ENCODE measurements at regions not wholly inside any gene's neighbourhood (a gene's known extent, or its start where the extent isn't known, plus 50 kb on each side); places are given as distances from the start of the nearest gene placed in this dataset.
A peak's percentile ranks its signal among the peaks of the same experiment; 100 is the strongest.
"Not testable (repeated sequence)": the region's sequence is repeated elsewhere in the genome, so short reads cannot be mapped to it uniquely, and the experiment has no call there.

DNA sequence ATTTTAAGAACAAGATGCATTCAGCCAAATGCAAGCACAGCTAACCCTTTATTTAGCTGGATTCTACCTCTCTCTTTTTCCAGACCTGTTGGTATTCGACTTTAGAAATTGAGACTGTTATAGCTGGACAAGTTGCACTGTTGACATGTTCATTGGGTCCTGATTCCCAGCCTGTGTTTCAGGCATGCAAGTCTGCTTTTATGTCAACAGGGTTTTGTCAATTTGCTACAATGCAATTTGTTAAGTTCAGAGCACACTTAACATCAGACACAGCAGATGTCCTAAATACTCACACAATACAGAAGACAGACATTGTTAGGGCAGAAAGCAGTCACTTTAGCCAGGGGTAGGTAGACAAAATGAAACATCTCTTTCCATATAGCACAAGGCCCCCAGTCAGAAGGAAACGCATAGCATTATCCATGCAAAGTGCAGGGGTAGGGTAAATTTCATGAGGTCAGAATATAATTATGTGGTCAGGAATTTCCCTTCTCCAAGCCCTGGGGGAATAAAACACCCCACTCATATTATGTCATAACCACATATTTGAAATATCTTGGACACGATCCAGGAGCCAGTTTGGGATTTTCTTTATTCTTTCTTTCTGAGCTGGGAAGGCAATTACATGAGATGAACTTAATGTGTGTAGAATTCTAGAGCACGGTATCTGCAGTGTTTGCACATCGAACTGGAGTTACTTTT, 504.1 kb downstream of the NTRK3 start:
- DNase-seq = peak; percentile 76

DNA sequence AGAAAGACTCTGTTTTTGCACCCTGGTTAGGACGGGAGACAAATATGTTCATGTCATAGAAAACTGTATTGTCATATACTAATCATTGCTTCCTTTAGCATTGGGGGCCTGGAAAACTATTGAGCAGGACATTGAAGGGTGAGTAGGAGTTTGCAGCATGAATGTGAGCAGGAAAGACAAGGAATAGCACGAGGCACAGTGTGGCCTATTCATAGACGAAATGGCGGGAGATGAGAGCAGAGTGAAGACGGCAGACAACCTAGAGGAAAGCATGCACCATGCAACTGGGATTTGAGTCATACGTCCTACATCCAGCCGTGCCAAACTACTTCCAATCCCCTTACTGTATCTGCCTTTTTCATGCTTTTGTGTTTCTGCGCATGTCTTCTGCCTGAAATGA, 508.1 kb downstream of the NTRK3 start:
- no peak for DNase-seq

DNA sequence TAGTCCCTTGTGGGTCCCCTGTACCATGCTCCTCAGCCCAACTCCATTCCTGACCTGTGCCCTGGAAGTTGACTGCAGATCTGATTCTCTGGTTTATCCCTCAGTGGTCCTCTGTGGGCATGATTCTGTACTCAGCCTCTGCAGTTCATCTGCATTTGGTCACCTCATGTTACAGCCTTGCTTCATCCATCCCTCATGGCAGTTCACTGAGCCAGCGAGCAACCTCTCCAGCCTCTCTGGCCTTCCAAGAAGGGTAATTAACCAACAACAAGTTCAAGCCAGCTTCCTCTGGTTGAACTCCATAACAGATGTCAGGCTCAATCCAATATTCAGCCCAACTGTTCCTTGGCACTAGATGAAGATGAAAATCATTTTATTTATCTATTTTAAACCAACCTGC, 509.5 kb downstream of the NTRK3 start:
- DNase-seq = no peak

DNA sequence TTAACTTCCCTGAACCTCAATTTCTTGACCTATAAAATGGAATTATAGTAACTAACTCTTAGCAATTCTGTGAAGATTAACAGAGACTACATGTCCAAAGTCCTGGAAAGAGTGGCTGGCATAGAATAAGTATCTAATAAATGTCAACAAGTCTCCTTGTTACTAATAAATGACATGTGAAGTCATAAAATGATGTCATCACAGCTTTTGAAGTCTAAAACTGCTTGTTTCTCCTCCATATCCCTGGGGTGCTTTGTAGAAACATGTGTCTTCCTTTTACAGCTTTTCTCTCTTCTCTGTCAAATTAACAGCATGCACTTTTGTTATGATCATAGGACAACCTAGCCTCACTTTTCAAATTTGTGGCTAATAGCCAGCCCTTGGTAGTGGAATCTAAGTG, 510.2 kb downstream of the NTRK3 start:
- no peak for DNase-seq

DNA sequence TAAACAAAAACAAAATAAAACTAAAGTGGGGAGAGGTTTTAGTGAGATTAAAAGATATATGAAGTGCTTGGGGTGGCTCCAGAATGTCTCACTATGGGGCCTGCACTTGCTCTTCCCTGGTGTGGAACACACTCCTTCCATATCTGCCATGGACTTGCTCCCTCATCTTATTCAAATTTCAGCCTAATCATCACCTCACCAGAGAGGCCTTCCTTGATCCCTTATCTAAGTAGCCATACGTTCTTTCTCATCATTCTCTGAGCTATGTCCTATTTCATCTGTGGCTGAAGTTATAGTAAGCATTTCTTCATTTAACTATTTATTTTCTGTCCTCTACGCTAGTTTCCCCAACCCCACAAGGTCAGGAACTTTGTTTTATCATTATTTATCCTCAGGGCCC, 511.7 kb downstream of the NTRK3 start:
- DNase-seq = no peak

DNA sequence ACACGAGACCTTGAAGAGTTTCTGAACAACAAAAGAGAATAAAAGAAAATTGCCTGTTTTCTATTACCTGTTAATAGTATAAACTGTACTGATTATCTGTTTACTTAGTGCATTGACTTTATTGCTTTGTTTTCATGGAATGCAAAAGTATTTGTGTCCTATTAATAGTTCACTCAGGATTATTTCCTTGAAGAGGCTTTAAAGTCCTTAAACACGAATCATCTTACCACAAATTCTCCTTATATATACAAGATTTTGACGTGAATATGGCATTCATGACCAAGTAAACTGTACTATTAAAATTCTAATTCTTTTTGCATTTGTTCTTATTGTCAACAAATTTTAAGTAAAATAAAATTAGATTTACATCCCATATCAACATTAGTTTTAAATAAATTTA, 513.0 kb downstream of the NTRK3 start:
- no peak for DNase-seq

DNA sequence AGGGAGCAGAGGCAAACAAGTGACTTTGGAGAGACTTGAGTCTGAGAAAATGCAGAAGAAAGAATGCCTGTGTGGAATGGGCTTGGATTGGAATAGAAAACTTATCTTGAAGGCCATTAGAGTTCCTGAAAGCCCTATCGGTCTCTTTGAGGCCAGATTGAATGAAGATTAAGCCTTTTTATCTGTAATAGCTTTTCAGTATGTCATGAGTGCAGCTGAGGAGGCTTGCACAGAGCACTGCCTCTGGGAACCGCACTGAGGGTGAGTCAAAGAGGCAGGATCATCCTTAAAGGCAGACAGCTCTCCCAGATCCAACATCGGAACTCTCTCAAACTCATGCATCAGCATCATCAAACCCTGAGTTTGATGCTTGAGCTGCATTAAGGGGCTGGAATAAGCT, 515.2 kb downstream of the NTRK3 start:
- no peak for DNase-seq

DNA sequence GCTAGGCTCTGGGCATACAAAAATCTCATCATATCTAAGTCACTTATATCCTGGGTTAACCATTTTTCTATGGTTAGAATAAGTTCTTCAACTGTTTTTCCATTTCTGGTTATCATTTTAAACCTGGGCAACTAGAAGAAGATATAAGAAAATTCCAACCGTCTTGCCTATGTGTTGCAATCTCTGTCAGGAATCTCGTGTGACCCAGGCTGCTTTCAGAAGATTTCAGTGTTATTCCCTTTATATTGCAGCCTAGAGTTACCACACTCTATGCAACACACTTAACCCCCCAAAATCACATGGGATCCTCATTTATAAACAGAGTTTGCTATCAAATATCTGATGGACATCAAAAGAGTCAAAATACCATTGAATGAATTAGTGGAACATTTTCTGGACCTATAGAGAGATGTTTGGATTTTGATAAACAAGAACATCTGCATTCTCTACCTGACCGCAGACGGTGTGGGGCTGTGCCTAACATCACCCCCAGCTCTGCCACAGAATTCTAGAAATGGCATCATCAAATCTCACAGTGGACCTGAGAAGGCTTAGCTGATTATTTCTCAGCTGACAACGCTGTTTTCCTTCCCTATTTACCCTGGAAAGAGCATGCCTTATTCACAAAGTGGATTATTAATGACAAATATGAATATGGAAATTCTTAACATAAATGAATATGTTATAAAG, 515.7 kb downstream of the NTRK3 start:
- no peak for DNase-seq

DNA sequence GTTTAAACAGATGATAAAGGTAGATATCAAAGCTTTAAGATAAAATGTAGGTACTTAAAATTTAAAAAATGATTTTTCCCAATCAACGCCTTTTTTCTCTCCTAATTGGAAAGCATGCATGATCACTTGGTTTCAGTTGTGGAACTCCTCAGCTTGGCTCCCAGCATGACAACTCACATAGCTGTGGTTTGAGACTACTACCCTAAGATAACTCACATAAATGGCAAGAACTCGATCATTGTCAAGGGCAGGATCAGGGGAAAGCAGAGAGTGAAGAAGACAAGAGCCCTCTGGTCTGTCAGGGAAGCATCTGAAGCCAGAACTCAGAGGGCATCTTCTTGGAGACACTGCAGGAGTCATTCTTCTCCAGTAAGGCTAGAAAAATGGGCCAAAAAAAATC, 516.7 kb downstream of the NTRK3 start:
- DNase-seq = no peak

DNA sequence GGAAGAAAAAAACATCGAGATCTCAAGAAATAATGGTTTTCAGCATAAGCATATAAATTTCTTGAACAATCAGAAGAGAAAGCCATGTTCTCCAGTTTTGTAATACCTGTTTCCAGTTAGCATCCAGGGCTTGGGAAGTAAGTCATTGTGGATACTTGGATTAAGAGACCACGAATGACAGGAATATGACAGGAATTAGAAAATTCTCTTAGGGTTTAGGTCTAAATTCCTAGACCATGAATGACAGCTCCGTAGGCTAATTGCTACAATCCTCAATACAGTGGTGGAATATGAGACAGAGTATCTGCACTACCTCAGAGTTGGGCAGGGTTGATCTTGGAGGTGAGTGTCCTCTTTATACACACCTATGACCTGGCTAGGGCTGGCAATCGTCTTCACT, 517.5 kb downstream of the NTRK3 start:
- DNase-seq = no peak

DNA sequence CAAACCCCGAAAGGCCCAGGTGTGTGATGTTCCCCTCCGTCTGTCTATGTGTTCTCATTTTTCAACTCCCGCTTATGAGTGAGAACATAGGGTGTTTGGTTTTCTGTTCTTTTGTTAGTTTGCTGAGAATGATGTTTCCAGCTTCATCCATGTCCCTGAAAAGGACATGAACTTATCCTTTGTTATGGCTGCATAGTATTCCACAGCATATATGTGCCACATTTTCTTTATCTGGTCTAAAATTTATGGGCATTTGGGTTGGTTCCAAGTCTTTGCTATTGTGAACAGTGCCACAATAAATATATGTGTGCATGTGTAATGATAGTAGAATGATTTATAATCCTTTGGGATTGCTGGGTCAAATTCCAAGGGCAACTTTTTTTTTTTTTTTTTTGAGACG, 519.1 kb downstream of the NTRK3 start:
- DNase-seq = not testable (repeated sequence)

DNA sequence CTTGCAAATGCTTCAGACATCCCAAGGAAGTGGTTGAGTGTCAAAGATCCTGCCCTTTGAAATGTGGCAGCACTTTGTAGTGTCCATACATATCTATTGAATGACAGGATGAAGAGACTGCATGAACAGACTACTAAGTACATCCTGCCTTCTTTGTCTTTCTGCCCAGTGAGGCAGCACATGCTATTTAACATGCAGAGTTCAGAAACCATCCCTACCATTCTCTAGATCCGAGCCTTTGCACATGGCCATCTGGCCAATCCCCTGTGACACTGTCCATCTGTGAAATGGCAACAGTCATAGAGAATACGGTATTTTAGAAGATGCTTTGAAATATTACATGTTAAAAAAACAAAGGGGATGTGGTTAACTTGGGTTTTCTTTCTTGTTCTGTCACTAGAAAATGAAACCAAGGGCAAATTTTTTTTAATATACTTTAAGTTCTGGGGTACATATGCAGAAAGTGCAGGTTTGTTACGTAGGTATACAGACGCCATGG, 519.6 kb downstream of the NTRK3 start:
- no peak for DNase-seq

DNA sequence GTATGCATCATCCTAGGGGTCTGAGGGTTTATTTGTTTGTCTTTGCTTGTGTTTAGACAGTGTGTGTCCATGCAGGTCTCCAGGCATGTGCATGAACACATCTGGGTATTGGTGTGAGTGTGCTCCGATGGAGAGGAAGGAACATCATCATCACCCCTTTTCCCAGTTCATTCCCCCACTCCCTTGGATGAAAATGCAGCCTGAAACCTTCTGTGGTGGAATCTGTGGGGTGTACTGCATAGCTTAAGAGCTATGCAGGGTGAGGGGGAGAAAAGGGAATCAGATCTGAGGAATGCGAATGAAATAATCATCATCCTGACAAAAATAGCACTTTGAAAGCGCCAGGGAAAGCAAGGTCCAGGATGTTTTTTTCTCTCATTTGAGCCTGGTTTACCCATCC, 520.1 kb downstream of the NTRK3 start:
- DNase-seq = no peak

DNA sequence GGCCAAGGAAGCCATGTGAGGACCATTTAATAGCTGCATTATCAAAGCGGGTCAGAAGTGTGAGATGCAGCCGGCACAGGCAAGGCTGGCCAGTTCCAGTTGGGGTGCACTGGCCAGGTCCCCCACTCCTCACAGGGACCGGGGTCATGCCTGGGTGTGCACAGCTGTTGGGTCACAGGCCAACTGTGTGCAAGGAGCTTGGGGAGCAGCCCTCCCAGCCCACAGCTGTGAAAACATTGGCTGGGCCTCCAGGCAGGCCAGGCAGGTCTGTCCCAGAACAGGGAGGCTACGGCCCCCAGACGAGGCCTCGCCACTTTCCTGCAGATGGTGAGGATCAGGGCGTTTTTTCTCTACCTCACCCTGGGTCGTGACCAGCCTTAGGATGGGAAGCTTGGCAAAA, 521.0 kb downstream of the NTRK3 start:
- DNase-seq = no peak

DNA sequence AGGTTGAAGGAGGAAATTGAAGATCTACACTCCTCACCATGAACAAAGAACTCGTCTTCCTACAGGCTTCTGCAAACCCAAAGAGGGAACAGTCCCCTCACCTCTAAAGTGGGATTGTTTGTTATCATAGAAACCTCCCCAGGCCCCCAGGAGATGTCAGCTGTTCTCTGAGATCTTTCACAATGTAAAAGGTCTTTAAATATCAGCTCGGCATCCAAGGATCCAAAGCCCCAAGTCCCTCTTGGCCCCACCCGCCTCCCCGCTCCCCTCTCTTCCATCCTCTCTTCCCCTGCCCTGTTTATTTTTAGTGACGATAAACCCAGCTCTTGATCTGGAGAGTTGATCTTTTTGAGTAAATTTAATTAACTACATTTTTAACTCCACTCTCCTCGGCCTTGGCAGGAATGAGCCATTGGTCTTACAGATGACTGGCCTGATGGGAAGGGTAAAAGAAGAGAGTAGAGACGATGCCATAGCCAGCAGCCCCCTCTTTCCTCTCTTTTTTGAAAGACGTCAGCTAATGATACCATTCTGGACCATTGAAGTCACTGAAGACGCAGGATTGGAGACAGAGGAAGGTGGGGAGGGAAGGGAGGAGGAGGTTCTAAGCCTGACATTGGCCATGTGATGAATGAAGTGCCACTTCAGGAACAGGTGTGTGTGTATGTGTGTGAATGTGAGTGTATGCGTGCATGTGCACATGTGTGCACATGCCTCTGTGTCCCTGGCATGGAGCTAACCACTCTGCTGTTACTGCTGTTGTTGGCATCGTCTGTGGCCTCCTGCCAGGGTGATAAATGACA, 521.8 kb downstream of the NTRK3 start:
- DNase-seq = no peak

DNA sequence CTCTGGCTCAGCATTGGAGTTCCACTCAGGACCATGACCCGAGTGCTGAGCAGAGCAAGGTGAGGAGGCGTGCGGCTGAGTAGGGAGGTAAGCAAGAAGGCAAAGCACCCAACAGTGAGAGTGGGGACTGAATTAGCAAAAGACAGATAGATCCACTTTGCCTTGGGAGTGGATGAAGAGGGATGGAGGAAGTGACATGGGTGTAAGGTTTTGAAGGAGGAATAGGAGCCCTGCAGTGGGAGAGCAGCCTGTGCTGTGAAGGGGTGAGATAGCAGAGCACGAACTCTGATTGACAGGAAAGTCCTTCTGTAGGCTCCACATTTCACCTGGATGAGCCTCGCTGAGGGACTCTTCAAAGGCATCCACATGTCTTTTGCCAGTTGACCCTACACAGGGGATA, 522.6 kb downstream of the NTRK3 start:
- DNase-seq = no peak

DNA sequence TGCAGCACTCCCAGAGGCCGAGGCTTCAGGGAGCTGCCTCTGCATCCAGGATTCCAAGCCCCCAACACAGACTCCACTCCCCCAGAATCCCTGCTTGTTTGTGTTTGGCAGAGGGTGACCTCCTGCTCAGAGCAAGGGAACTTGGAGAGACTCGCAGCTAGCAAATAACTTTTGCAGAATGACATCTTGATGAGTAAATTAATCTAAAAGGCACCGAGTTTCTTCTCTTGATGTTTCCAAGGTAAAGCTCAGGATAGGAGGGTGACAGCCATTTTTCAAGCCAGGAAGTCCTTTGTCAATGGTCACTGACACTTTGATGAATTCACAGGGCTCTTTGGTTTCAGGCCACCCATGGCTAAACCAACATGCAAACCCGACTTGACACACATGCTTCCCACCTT, 523.0 kb downstream of the NTRK3 start:
- no peak for DNase-seq

DNA sequence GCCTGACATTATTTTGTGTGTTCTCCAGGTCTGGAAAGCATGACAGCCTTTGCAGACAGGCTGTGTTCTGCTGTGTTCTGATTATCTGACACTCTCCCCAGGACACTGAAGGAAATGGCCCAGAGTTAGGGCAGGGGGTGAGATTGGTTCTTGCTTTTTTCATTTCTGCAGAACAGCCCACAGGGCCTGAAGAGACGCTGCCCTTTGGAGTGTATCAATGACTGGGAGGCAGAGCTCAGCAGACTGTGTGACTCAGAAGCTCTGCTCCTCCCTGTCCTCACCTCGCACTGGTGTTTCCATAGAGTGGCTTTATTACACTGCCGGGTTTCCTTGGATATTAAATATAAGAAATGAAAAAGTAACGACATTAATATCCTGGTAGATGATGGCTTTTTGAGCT, 523.6 kb downstream of the NTRK3 start:
- no peak for DNase-seq

DNA sequence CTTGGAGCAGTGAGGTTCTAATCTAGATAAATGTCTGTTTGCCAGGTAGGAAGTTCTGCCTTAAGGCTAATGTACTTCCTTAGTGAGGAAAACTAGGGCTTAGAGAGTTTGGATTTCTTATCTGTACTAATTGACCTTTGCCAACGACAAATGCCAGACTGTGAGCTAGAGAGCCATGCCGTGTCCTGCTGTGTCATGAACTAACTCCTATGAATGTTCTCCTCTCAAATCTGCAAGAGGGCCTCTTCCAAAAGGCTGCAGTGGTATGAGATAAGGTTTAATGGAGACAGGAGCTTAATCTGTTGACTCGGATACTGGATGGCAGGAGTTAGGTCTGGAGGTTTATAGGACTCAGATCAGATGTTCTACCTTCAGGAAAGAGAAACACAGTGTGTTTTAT, 524.9 kb downstream of the NTRK3 start:
- DNase-seq = no peak

DNA sequence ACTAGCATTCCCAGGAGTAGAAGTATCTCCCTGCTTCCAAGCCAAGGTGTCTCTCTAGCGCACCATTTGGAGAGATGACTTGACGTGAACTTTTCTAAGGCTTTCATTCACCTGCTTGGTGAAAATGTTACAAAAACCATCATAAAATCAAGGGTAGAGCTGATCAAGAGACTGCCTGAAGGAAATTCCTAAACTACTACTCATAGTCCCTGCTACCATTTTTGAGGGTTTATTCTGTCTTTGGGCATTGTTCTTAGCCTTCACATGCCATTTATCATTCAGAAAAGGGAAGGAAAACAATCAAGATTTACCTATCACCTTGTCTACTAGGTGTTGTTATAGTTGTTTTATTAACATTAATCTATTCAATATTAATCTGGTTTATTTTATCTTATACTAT, 525.8 kb downstream of the NTRK3 start:
- DNase-seq = no peak

DNA sequence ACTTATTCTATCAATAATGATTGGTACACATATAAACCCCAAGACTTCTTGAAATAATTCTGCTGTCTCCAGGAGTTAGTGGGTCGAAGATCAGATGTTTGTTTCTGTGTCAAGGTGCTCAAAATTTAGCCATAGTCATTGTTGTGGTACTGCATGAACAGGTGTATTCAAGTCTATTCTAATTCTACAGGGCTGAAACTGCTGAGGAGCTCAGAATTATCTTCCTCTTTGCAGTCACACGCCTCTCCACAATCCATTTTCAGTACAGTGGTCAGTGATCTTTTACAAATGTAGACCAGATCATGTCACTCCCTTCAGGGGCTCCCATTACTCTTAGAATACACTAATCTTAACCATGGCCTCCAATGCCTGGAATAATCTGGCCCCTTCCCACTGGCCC, 527.5 kb downstream of the NTRK3 start:
- no peak for DNase-seq

DNA sequence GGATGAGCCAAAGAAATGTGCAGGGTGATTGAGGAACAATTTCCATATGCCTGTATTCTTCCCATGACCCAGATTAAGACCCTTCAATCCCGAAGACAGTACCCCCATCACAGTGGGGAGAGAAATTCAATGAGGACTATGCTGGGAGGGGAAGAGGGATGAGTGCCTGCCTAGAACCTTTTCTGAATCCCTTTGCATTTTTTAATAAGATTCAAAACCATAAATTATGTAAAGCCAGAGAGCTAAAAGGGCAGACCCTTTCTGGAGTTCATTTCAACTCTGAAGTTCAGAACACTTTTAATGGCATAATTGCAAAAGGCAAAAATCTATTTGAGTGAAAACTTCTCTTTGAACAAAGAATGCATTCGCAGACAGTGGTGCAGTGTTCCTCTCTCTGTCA, 529.5 kb downstream of the NTRK3 start:
- no peak for DNase-seq

DNA sequence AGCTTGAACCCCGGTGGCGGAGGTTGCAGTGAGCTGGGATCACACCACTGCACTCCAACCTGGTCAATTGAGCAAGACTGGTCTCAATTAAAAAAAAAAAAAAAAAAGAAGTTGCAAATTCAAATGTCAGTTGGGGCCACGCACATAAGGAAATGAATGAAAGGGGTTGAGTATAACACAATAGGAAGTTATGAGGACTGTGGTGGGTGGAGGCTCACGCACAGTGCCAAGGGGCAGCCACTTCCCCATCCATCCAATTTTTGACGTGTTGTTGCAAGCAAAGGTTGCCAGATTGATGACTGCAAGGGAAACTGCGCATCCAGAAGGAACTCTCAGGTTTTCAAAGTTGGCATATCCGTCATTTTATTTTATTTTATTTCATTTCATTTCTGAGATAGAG, 532.2 kb downstream of the NTRK3 start:
- no peak for DNase-seq
